Esophagus muscularis mucosa (tissue), 4 donors: ENCODE measurements at regions not wholly inside any gene's neighbourhood (a gene's known extent, or its start where the extent isn't known, plus 50 kb on each side); places are given as distances from the start of the nearest gene placed in this dataset.

ENCODE experiments used
- DNase-seq: peaks from one replicate; pipeline ENCODE4 v3.0.0-alpha.2; 2017; ENCODE audit errors: extremely low spot score
- H3K27ac ChIP-seq, 4 donors: fragments of 200-600 bp; sonication (generic); replicated peaks in 1 of 4; 1 replicate in 3 of 4; 2 replicates in 1 of 4; pipeline ENCODE4 v1.5.1; 2016 to 2019; ENCODE audit warnings: mild to moderate bottlenecking in 1 of 4
- H3K27me3 ChIP-seq, 4 donors: fragments of 200-600 bp; sonication (generic); one replicate each; pipeline versions ENCODE4 v1.5.1 to v1.6.0; 2016 to 2019
- H3K36me3 ChIP-seq, 4 donors: fragments of 200-600 bp; sonication (generic); one replicate each; pipeline ENCODE4 v1.5.1; 2016 to 2019
- H3K4me1 ChIP-seq, 4 donors: fragments of 200-600 bp; sonication (generic); one replicate each; pipeline ENCODE4 v1.5.1; 2016 to 2019
- H3K4me3 ChIP-seq, 4 donors: fragments of 200-600 bp; sonication (generic); 1 replicate in 2 of 4; 2 replicates in 2 of 4; pipeline ENCODE4 v1.5.1; 2016 to 2019; ENCODE audit warnings: mild to moderate bottlenecking in 4 of 4, moderate library complexity in 1 of 4
- H3K9me3 ChIP-seq, 4 donors: fragments of 200-600 bp; sonication (generic); 1 replicate in 3 of 4; 2 replicates in 1 of 4; pipeline ENCODE4 v1.5.1; 2016 to 2019
- CTCF ChIP-seq, 3 experiments: fragments of 200-600 bp in 2 of 3; fragments of 450-650 bp in 1 of 3; sonication (generic) in 2 of 3; IDR thresholded peaks; one replicate each; pipeline ENCODE4 v1.5.1; 2017 to 2019; ENCODE audit warnings: antibody characterized with exemption in 3 of 3, mild to moderate bottlenecking in 2 of 3, moderate library complexity in 1 of 3
- EP300 ChIP-seq: sonication (generic); formaldehyde crosslinking; IDR thresholded peaks from one replicate; pipeline ENCODE4 v1.6.1; 2017; ENCODE audit warnings: antibody characterized with exemption
- POLR2A ChIP-seq: fragments of 450-650 bp; IDR thresholded peaks from one replicate; pipeline ENCODE4 v1.6.1; 2017; ENCODE audit warnings: antibody characterized with exemption, moderate library complexity, mild to moderate bottlenecking, low read depth
- POLR2AphosphoS5 ChIP-seq, 2 donors: sonication (generic); formaldehyde crosslinking; IDR thresholded peaks; one replicate each; pipeline ENCODE4 v1.6.1; 2017; ENCODE audit warnings: antibody characterized with exemption in 2 of 2
- WGBS: methylation state at CpG from one replicate; pipeline ENCODE4 v1.1.5; 2018; 5-methylcytosine and 5-hydroxymethylcytosine counted together
- intact Hi-C: fragments of 100-400 bp; cut with DNase I; formaldehyde crosslinking; loops from one replicate; pipeline ENCODE4 v1.15.1; 2023

GRCh38 chr21:16870103-16870502, 642.7 kb upstream of the CXADR start:
- no peaks in the 10 kb centered on the region for H3K4me1 ChIP-seq
- H3K27ac ChIP-seq: no peak overlapping the region
- H3K27me3 ChIP-seq: no peaks in the 10 kb centered on the region
- H3K4me3 ChIP-seq: no peak overlapping the region
- TF ChIP-seq CTCF (IDR thresholded peaks at IDR 0.05) (no peak), POLR2A (no peak), POLR2AphosphoS5 (IDR thresholded peaks at IDR 0.05) (no peak), EP300 (no peak)
- DNase-seq: no peak
- no peaks in the 10 kb centered on the region for H3K9me3 ChIP-seq
- WGBS: 100% methylated on average over 1 of the region's 1 CpG
- intact Hi-C loops: no loop called here
- no peaks in the 10 kb centered on the region for H3K36me3 ChIP-seq

GRCh38 chr21:16872616-16873015, 640.2 kb upstream of the CXADR start:
- 88% methylated on average over 1 of the region's 1 CpG for WGBS

GRCh38 chr21:16873176-16873575, 639.7 kb upstream of the CXADR start:
- no peaks in the 10 kb centered on the region for H3K9me3 ChIP-seq
- intact Hi-C loops: no loop called here
- no peak for TF ChIP-seq EP300
- no peak for TF ChIP-seq CTCF (IDR thresholded peaks at IDR 0.05)
- TF ChIP-seq POLR2AphosphoS5 (IDR thresholded peaks at IDR 0.05): no peak
- TF ChIP-seq POLR2A: no peak

More at GRCh38 chr21:16872616-16873015, 640.2 kb upstream of the CXADR start:
- intact Hi-C loops: no loop called here
- no peak for DNase-seq
- no peaks in the 10 kb centered on the region for H3K36me3 ChIP-seq
- TF ChIP-seq EP300: no peak
- no peak for TF ChIP-seq CTCF (IDR thresholded peaks at IDR 0.05)
- TF ChIP-seq POLR2A: no peak
- no peak for TF ChIP-seq POLR2AphosphoS5 (IDR thresholded peaks at IDR 0.05)
- H3K4me3 ChIP-seq: no peak overlapping the region
- no peak overlapping the region for H3K27ac ChIP-seq
- no peaks in the 10 kb centered on the region for H3K4me1 ChIP-seq
- H3K27me3 ChIP-seq: no peaks in the 10 kb centered on the region
- H3K9me3 ChIP-seq: no peaks in the 10 kb centered on the region

GRCh38 chr21:16873596-16873995, 639.2 kb upstream of the CXADR start:
- H3K36me3 ChIP-seq: no peaks in the 10 kb centered on the region
- 94% methylated on average over 1 of the region's 1 CpG for WGBS

More at GRCh38 chr21:16873176-16873575, 639.7 kb upstream of the CXADR start:
- no peaks in the 10 kb centered on the region for H3K4me1 ChIP-seq
- no peak overlapping the region for H3K27ac ChIP-seq
- WGBS: 94% methylated on average over 2 of the region's 2 CpGs
- DNase-seq: no peak
- no peaks in the 10 kb centered on the region for H3K27me3 ChIP-seq
- H3K4me3 ChIP-seq: no peak overlapping the region
- no peaks in the 10 kb centered on the region for H3K36me3 ChIP-seq

More at GRCh38 chr21:16873596-16873995, 639.2 kb upstream of the CXADR start:
- no peaks in the 10 kb centered on the region for H3K9me3 ChIP-seq
- no peaks in the 10 kb centered on the region for H3K27me3 ChIP-seq
- H3K4me1 ChIP-seq: no peaks in the 10 kb centered on the region
- H3K27ac ChIP-seq: no peak overlapping the region
- intact Hi-C loops: no loop called here
- TF ChIP-seq POLR2A (no peak), EP300 (no peak), CTCF (IDR thresholded peaks at IDR 0.05) (no peak), POLR2AphosphoS5 (IDR thresholded peaks at IDR 0.05) (no peak)
- no peak overlapping the region for H3K4me3 ChIP-seq
- DNase-seq: no peak
